ENCODE measurements at regions not wholly inside any gene's neighbourhood (a gene's known extent, or its start where the extent isn't known, plus 50 kb on each side); places are given as distances from the start of the nearest gene placed in this dataset.
A peak's percentile ranks its signal among the peaks of the same experiment; 100 is the strongest.

- POLR2A ChIA-PET, result no interaction called here
- peak; percentile 56; the same call in 1 of the 2 replicates for ATAC-seq
- no peaks in the 10 kb centered on the region for H3K36me3 ChIP-seq (ENCODE audit: control insufficient read depth, insufficient read depth, low read length)
- in situ Hi-C loops (cut with HindIII; ENCODE audit: low pct_unique_long_range_greater_than_20kb, low sequenced_read_pairs) (no loop called here), intact Hi-C loops (cut with micrococcal nuclease; ENCODE audit: unreplicated experiment) (no loop called here)
- no peaks in the 10 kb centered on the region for H3K9me3 ChIP-seq (ENCODE audit: control insufficient read depth, insufficient read depth, low read depth, low read length)
- H3K4me1 ChIP-seq (ENCODE audit: control insufficient read depth, insufficient read depth, low read length), result peaks cover 7% of the 10 kb centered on the region
- BruUV-seq (replicated peaks), result no TSS peak
- CTCF ChIA-PET, result no interaction called here
- no peak for TF ChIP-seq POLR2AphosphoS5 (IDR thresholded peaks at IDR 0.05; ENCODE audit: low read depth, low read length)
- no peak for TF ChIP-seq SIN3A (IDR thresholded peaks at IDR 0.05; ENCODE audit: borderline replicate concordance, insufficient read depth, low read depth, low read length)
- no peak for TF ChIP-seq TCF7L2 (IDR thresholded peaks at IDR 0.05; ENCODE audit: low read depth, low read length)
- TF ChIP-seq REST (IDR thresholded peaks at IDR 0.05; ENCODE audit: insufficient read depth in 1 of 2, low read depth in 2 of 2, low read length in 1 of 2), result no peak
- no peak for TF ChIP-seq CTCF (IDR thresholded peaks at IDR 0.05)
- no peak for DNase-seq (ENCODE audit: low read depth, low spot score)
- H3K27me3 ChIP-seq (ENCODE audit: control insufficient read depth, insufficient read depth, low read length), result no peaks in the 10 kb centered on the region
- H3K4me3 ChIP-seq (ENCODE audit: low read depth in 2 of 2, low read length in 2 of 2), result no peak overlapping the region
- peak overlapping the region; percentile 26 for H3K27ac ChIP-seq (ENCODE audit: low read length)
Observed at GRCh38 chr13:73934215-73934641, 200.0 kb downstream of the KLF12 start.

- in situ Hi-C loops (cut with HindIII; ENCODE audit: low pct_unique_long_range_greater_than_20kb, low sequenced_read_pairs), result no loop called here
- POLR2A ChIA-PET, result no interaction called here
- no peaks in the 10 kb centered on the region for H3K9me3 ChIP-seq (ENCODE audit: control insufficient read depth, insufficient read depth, low read depth, low read length)
- ATAC-seq (no peak), DNase-seq (ENCODE audit: low read depth, low spot score) (no peak)
- H3K36me3 ChIP-seq (ENCODE audit: control insufficient read depth, insufficient read depth, low read length), result no peaks in the 10 kb centered on the region
- H3K4me3 ChIP-seq (ENCODE audit: low read depth in 2 of 2, low read length in 2 of 2), result no peak overlapping the region
- CTCF ChIA-PET, result no interaction called here
- BruUV-seq (replicated peaks), result no TSS peak
- intact Hi-C loops (cut with micrococcal nuclease; ENCODE audit: unreplicated experiment), result no loop called here
- no peaks in the 10 kb centered on the region for H3K27me3 ChIP-seq (ENCODE audit: control insufficient read depth, insufficient read depth, low read length)
- peaks cover 7% of the 10 kb centered on the region for H3K4me1 ChIP-seq (ENCODE audit: control insufficient read depth, insufficient read depth, low read length)
- no peak for TF ChIP-seq CTCF (IDR thresholded peaks at IDR 0.05)
- TF ChIP-seq SIN3A (IDR thresholded peaks at IDR 0.05; ENCODE audit: borderline replicate concordance, insufficient read depth, low read depth, low read length), result no peak
- no peak for TF ChIP-seq POLR2AphosphoS5 (IDR thresholded peaks at IDR 0.05; ENCODE audit: low read depth, low read length)
- TF ChIP-seq REST (IDR thresholded peaks at IDR 0.05; ENCODE audit: insufficient read depth in 1 of 2, low read depth in 2 of 2, low read length in 1 of 2), result no peak
- no peak for TF ChIP-seq TCF7L2 (IDR thresholded peaks at IDR 0.05; ENCODE audit: low read depth, low read length)
- H3K27ac ChIP-seq (ENCODE audit: low read length), result peak overlapping the region; percentile 26; the same call in 1 of the 2 replicates
Observed at GRCh38 chr13:73933795-73934194, 200.4 kb downstream of the KLF12 start.
